ENCODE measurements at regions not wholly inside any gene's neighbourhood (a gene's known extent, or its start where the extent isn't known, plus 50 kb on each side); places are given as distances from the start of the nearest gene placed in this dataset.

DNA sequence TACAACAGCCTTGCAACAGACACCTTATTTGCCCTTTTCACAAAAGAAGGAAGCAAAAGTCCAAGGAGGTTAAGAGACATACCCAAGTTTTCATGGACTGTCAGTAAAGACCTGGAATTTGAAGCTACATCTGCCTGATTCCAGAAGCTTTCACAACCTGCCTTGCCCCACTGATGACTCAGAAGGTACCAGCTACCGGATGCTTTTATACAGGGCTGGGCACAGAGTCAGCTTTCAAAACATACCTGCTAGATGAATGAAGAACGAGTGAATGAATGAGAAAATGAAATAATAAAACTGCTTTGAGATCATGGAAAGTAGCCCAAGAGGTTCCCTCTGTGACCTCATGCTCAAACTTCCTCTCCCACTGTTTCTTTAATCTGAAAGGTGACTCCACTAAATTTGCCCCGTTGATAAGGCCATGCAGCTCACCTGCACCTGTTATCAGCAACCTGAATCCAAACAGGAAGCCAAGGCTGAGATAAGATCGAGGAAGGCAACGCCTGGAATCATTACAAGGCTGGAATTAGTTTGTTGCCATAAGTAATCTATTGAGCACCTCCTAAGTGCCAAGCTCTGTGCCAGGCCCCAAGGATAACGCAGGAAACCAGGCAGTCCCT is 151.5 kb downstream of the WDR11 start:
- no peak for DNase-seq (ENCODE audit: low read depth)
- TF ChIP-seq, protein P1, sequence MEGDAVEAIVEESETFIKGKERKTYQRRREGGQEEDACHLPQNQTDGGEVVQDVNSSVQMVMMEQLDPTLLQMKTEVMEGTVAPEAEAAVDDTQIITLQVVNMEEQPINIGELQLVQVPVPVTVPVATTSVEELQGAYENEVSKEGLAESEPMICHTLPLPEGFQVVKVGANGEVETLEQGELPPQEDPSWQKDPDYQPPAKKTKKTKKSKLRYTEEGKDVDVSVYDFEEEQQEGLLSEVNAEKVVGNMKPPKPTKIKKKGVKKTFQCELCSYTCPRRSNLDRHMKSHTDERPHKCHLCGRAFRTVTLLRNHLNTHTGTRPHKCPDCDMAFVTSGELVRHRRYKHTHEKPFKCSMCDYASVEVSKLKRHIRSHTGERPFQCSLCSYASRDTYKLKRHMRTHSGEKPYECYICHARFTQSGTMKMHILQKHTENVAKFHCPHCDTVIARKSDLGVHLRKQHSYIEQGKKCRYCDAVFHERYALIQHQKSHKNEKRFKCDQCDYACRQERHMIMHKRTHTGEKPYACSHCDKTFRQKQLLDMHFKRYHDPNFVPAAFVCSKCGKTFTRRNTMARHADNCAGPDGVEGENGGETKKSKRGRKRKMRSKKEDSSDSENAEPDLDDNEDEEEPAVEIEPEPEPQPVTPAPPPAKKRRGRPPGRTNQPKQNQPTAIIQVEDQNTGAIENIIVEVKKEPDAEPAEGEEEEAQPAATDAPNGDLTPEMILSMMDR (conservative IDR thresholded peaks at IDR 0.05; ENCODE audit: low read depth, low read length), result no peak
- H3K4me3 ChIP-seq (ENCODE audit: low read depth, low read length), result no peak overlapping the region

DNA sequence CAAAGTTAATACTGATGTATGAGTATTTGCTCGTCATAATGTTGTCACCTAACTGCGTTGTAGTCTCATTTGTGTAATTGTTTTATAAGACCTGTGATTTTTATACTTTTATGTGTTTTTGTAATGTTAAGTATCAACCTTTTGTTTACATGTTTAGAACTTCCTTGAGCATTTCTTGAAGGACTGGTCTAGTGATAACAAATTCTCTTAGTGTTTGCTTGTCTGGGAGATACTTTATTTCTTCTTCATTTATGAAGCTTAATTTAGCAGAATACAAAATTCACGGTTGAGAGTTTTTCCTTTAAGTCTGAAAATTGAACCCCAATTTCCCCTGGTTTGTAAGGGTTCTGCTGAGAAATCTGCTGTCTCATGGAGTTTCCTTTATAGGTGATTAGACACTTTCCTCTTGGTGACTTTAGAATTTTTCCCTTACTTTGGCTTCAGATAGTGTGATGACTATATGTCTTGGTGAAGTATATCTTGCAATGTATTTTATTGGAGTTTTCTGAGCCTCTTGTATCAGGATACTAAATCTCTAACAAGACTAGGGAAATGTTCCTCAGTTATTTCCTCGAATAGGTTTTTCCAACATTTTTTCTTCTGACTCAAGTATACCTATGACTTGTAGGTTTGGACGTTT is 154.9 kb downstream of the WDR11 start:
- DNase-seq (ENCODE audit: low read depth), result no peak
- TF ChIP-seq, protein P1 (conservative IDR thresholded peaks at IDR 0.05; ENCODE audit: low read depth, low read length), result no peak
- H3K4me3 ChIP-seq (ENCODE audit: low read depth, low read length), result no peak overlapping the region

DNA sequence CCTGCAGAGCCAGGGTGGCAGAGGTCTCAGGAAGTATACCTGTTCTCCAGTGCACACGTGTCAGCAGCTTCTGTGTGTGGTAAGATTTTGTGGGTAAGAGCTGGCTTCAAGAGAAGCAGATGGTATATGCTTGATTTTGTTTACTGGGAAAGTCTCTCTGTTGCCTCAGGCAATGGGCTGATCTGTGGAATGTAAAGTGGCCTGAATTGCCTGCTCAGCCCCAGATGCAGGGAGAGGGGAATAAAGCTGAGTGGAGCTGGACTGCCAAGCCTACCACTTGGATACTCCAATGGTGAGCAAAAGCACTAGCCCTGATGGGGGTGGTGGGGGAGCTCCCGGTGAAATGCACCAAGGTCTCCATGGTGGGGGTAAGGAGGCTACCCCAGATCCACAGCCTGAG is 156.1 kb downstream of the WDR11 start:
- DNase-seq (ENCODE audit: low read depth), result no peak
- TF ChIP-seq, protein P1 (conservative IDR thresholded peaks at IDR 0.05; ENCODE audit: low read depth, low read length), result no peak

DNA sequence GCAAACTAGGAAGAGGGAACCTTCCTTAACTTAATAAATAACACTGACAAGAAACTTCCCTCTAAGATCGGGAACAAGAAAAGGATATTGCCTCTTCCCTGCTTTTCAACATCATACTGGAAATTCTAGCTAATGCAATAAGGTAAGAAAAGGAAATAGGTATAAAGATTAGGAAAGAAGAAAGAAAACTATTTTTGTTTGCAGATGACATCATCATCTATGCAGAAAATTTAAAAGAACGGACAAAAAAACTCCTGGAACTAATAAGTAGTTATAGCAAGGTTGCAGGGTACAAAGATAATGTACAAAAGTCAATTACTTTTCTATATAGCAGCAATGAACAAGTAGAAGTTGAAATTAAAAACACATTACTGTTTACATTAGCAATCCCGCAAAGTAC is 164.8 kb downstream of the WDR11 start:
- no peak overlapping the region for H3K4me3 ChIP-seq (ENCODE audit: low read depth, low read length)
- DNase-seq (ENCODE audit: low read depth), result no peak
- TF ChIP-seq, protein P1 (conservative IDR thresholded peaks at IDR 0.05; ENCODE audit: low read depth, low read length), result no peak

More for the DNA sequence above, 156.1 kb downstream of the WDR11 start:
- H3K4me3 ChIP-seq (ENCODE audit: low read depth, low read length), result no peak overlapping the region

DNA sequence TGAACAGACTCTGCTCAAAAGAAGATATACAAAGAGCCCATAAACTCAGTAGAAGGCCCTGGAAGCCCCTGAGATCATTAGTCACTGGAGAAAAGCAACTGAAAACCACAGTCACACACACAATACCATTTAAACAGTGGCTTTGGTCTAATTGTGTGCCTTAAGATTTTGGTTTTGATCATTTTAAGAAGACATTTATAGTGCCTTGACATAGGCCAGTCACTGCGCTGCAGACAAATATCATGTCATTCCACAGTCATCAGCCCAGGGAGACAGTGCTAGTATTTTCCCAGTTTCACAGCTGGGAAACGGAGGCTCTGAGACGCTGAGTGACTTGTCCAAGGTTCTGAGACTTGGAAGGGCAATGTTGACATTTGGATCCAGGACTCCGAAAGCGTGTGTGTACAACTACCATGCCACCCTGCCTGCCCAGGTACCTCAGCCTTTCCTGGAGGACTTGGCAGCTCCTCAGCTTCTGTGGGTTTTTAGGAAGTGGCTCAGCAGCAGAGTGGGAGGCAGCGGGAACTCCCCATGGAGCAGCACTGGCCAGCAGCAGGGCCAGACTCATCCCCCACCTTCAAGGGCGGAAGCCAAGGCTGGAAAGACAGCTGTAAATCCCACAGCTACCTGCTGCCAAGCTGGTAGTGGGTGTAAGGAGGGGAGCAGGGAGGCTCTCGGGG is 173.9 kb downstream of the WDR11 start:
- no peak for DNase-seq (ENCODE audit: low read depth)
- no peak overlapping the region for H3K4me3 ChIP-seq (ENCODE audit: low read depth, low read length)
- TF ChIP-seq, protein P1 (conservative IDR thresholded peaks at IDR 0.05; ENCODE audit: low read depth, low read length), result no peak

DNA sequence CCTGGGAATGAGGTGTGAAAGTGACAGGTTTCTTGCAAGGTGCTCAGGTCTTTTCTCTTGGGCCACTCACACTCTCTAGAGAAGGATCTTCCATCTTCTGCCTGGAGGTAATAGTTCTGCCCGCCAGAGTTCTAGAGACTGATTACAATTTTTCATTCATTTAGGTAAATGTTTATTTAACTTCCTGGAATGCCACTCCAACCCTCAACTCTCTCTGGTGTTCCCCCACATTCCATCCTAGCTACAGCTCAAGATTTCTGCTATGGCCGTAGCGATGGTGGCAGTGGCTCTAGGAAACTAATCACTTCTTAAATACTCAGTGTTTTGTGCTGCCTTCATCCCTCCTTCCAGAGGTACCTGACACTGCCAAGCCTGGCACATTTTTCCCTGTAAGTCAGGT is 174.6 kb downstream of the WDR11 start:
- DNase-seq (ENCODE audit: low read depth), result no peak
- H3K4me3 ChIP-seq (ENCODE audit: low read depth, low read length), result no peak overlapping the region
- TF ChIP-seq, protein P1 (conservative IDR thresholded peaks at IDR 0.05; ENCODE audit: low read depth, low read length), result no peak

All from choroid plexus epithelial cell (primary cell).